ENCODE measurements at regions not wholly inside any gene's neighbourhood (a gene's known extent, or its start where the extent isn't known, plus 50 kb on each side); places are given as distances from the start of the nearest gene placed in this dataset.
"Not testable (repeated sequence)": the region's sequence is repeated elsewhere in the genome, so short reads cannot be mapped to it uniquely, and the experiment has no call there.

DNA sequence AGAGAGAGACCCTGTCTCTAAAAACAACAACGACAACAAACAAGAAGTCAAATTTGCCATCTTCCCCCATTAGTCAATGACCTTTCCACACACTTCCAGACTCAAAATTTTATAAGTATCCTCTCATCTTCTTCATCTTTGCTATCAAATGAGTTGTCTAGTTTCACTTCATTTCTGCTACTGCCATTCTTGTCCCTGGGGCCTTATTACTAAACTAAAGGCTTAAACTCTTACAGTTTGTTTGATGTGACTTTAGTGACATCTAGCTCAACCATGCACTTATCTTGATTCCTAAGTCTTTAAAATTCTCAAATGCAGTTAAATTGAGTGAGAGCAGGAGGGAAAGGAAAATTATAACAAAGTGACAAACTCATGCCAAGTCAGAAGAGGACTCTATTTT lies 271.8 kb upstream of the GK2 start:
- DNase-seq, result no peak
- no peaks in the 10 kb centered on the region for H3K27me3 ChIP-seq
- H3K9me3 ChIP-seq, result no peaks in the 10 kb centered on the region; the same call in 1 of the 2 replicates
- no peaks in the 10 kb centered on the region for H3K36me3 ChIP-seq
- TF ChIP-seq, protein P1, sequence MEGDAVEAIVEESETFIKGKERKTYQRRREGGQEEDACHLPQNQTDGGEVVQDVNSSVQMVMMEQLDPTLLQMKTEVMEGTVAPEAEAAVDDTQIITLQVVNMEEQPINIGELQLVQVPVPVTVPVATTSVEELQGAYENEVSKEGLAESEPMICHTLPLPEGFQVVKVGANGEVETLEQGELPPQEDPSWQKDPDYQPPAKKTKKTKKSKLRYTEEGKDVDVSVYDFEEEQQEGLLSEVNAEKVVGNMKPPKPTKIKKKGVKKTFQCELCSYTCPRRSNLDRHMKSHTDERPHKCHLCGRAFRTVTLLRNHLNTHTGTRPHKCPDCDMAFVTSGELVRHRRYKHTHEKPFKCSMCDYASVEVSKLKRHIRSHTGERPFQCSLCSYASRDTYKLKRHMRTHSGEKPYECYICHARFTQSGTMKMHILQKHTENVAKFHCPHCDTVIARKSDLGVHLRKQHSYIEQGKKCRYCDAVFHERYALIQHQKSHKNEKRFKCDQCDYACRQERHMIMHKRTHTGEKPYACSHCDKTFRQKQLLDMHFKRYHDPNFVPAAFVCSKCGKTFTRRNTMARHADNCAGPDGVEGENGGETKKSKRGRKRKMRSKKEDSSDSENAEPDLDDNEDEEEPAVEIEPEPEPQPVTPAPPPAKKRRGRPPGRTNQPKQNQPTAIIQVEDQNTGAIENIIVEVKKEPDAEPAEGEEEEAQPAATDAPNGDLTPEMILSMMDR (IDR thresholded peaks at IDR 0.05; ENCODE audit: low read depth, low read length), result no peak
- H3K4me1 ChIP-seq, result peaks cover 7% of the 10 kb centered on the region
- H3K4me3 ChIP-seq (ENCODE audit: low read depth, low read length), result no peak overlapping the region

DNA sequence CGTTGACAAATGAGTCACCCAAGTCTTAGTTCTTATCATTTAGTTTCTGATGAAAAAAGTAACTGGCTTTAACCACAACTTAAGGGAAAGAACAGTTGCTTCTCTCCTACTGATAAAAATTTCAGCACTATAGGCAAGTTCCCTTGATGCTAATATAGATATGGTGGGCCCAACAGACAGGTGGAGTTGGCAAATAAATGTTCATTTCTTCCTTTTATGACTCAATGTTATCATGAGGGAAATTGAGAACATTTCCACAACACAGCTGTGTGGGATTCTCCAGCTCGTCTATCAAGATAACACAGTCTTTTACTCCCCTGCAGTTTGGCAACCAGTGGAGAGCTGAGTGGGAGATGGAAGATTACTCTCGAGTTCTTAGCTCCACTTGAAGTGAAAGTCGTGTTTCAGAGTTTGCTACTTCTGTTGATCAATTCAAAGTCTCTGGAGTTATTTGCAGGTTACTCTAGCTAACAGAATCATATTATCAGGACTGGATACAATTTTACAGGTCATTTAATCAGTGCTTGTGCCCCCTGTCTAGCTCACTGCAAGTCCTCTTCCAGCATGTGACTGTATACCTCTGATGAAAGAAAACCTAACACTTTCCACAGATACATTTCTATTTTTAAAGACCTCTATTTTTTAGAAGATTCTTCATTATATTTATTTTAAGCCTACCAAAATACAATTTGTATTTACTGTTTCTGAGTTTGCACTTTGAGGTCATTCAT lies 270.6 kb upstream of the GK2 start:
- no peaks in the 10 kb centered on the region for H3K27me3 ChIP-seq
- H3K4me3 ChIP-seq (ENCODE audit: low read depth, low read length), result no peak overlapping the region
- TF ChIP-seq, protein P1 (IDR thresholded peaks at IDR 0.05; ENCODE audit: low read depth, low read length), result no peak
- no peaks in the 10 kb centered on the region; the same call in 1 of the 2 replicates for H3K9me3 ChIP-seq
- peaks cover 7% of the 10 kb centered on the region for H3K4me1 ChIP-seq
- DNase-seq, result no peak
- no peaks in the 10 kb centered on the region for H3K36me3 ChIP-seq

DNA sequence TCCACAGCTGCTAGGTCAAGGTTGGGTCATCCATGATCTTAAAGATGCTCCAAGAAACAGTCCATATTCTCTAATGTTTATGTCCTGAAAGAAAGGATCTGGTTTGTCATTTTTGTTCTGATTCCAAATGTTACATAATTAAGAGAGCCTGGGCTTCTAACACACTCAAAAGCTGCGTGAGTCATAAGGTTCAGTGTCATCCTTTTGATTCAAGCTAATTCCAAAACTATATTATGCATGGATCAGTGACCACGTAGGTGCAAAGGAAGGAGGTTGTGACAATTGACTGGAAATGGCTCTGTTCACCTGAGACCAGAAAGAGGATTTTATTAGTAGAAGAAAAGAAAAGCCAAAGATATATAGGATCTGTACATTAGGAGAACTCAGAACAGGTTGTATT lies 268.7 kb upstream of the GK2 start:
- no peak for DNase-seq
- Histone ChIP-seq H3K36me3 (no peaks in the 10 kb centered on the region), H3K4me3 (ENCODE audit: low read depth, low read length) (no peak overlapping the region), H3K9me3 (no peaks in the 10 kb centered on the region; the same call in 1 of the 2 replicates), H3K27me3 (no peaks in the 10 kb centered on the region), H3K4me1 (peaks cover 7% of the 10 kb centered on the region)
- TF ChIP-seq, protein P1 (IDR thresholded peaks at IDR 0.05; ENCODE audit: low read depth, low read length), result no peak

DNA sequence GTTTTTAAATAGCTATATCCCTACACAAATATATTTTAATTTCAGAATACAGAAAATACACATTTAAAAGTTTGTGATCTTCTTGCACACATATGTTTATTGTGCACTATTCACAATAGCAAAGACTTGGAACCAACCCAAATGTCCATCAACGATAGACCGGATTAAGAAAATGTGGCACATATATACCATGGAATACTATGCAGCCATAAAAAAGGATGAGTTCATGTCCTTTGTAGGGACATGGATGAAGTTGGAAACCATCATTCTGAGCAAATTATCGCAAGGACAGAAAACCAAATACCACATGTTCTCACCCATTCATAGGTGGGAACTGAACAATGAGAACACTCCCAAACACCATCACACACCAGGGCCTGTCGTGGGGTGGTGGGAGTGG lies 266.9 kb upstream of the GK2 start:
- not testable (repeated sequence) for H3K9me3 ChIP-seq; H3K36me3 ChIP-seq; H3K27me3 ChIP-seq; H3K4me1 ChIP-seq; DNase-seq; H3K4me3 ChIP-seq (ENCODE audit: low read depth, low read length)

DNA sequence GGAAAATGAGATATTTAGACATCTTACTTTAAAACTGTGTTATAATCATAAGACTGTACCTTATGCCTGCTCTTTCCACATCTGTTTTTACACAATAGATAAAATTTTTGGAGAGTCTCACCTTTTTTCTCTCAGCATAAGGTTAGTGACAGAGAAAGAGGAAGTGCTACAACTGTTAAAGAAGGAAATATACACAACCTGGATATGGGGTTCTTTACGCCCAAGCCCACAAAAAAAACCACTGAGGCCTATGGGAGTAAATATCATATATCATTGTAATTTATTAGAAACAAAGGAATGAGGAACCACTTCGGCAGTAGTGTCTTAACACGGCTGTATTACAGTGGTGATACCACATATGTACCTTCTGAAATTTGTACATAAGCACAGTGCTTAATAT lies 265.9 kb upstream of the GK2 start:
- Histone ChIP-seq H3K4me1 (peaks cover 7% of the 10 kb centered on the region), H3K27me3 (no peaks in the 10 kb centered on the region), H3K36me3 (no peaks in the 10 kb centered on the region), H3K9me3 (no peaks in the 10 kb centered on the region), H3K4me3 (ENCODE audit: low read depth, low read length) (no peak overlapping the region)
- TF ChIP-seq, protein P1 (IDR thresholded peaks at IDR 0.05; ENCODE audit: low read depth, low read length), result no peak
- DNase-seq, result no peak

DNA sequence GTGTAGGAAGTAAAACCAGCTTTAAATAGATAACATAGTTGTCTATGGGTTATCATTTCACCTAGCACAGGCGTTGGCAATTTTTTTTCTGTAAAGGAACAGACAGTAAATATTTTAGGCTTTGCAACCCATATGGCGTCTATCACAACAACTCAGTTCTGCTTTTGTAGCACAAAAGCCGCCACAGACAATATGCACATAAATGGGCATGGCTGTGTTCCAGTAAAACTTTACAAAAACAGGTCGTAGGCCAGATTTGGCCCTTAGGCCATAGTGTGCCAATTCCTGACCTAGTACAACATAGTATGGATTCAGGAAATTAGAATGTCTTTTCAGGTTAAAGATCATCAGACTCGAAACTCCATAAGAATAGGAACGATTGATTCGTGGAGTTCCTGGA lies 265.3 kb upstream of the GK2 start:
- TF ChIP-seq, protein P1 (IDR thresholded peaks at IDR 0.05; ENCODE audit: low read depth, low read length), result no peak
- DNase-seq, result no peak
- H3K4me1 ChIP-seq, result peaks cover 5% of the 10 kb centered on the region
- H3K36me3 ChIP-seq, result no peaks in the 10 kb centered on the region
- no peaks in the 10 kb centered on the region for H3K9me3 ChIP-seq
- H3K27me3 ChIP-seq, result no peaks in the 10 kb centered on the region
- H3K4me3 ChIP-seq (ENCODE audit: low read depth, low read length), result no peak overlapping the region
